ENCODE measurements at regions not wholly inside any gene's neighbourhood (a gene's known extent, or its start where the extent isn't known, plus 50 kb on each side); places are given as distances from the start of the nearest gene placed in this dataset.
A peak's percentile ranks its signal among the peaks of the same experiment; 100 is the strongest.

DNA sequence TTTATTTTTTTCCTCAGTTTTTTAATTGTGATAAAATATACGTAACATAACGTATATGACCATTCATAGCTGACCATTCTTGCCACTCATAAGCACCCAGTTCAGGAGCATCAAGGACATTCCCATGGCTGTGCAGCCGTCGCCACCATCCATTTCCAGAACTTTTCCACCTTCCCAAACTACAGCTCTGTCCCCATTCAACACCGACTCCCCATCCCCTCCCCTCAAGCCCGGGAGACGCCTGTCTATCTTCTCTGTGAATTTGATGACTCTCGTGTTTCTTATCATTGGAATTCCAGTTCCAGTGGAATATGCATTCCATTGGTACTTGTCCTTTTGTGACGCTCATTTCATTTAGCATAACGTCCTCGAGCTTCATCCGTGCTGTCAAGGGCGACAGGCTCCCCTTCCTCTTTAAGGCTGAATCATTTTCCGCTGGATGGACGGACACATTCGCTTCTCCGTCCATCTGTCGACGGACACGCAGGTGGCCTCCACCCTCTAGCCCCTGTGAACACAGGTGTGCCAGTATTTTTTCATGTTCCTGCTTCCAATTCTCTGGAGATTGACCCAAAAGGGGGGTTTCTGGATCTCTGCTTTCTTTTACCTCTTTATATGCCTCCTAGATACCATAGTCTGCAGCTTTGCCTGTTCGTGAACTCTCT, 88.1 kb downstream of the YTHDF1 start:
- peak; percentile 36 for DNase-seq

DNA sequence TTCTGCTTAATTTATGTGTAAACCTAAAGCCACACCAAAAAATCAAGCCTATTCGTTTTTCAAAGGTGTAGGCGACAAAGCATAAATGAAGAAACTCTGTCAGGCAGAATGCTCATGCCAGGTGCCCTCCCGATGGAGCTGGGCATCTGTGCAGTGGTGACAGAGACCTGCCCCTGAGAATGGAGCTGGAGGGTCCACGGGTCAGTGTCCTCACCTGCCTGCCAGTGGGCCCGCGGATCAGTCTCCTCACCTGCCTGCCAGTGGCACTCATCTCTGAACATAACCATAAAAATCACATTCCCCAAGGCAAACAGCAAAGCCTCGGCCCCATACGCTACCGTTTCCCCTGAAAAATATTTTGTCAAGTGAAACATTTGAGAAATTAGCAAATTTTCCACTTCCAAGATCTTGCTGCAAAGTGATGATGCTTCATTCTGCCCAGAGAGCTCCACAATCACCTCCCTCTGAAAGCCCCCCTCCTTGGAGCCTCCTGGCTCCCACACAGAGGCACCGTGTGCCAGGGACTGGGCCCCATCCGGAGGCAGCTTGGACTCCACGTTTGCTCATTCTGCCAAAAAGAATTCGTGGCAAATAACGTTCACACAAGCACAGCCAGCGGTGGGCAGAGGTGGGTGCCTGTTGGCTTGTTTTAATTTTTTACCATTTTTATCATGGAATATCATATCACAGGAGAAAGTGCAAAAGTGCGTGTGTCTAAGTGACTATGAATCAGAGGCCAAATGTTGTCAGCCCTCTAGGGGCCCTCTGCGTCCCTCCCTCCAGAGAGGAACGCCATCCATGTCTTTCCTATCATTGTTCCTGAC, 88.8 kb downstream of the YTHDF1 start:
- peak; percentile 21 for DNase-seq

GRCh38 chr20:63125838-63126601, 89.9 kb downstream of the YTHDF1 start:
- peak; percentile 31 for DNase-seq

DNA sequence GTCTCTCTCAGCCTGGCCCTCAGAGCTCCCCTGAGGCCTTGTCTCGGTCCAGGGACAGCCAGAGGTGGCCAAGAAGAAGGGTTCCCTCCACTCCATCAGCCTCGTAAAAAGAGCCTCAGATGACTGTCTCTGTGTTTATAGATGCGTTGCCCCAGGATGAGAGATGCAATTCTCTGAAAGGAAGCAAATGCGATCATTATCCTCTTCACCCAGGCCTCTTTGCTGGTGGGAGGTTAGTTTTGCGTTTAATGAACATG, 90.4 kb downstream of the YTHDF1 start:
- no peak for DNase-seq

GRCh38 chr20:63124782-63125580, 91.0 kb downstream of the YTHDF1 start:
- peak; percentile 41 for DNase-seq

DNA sequence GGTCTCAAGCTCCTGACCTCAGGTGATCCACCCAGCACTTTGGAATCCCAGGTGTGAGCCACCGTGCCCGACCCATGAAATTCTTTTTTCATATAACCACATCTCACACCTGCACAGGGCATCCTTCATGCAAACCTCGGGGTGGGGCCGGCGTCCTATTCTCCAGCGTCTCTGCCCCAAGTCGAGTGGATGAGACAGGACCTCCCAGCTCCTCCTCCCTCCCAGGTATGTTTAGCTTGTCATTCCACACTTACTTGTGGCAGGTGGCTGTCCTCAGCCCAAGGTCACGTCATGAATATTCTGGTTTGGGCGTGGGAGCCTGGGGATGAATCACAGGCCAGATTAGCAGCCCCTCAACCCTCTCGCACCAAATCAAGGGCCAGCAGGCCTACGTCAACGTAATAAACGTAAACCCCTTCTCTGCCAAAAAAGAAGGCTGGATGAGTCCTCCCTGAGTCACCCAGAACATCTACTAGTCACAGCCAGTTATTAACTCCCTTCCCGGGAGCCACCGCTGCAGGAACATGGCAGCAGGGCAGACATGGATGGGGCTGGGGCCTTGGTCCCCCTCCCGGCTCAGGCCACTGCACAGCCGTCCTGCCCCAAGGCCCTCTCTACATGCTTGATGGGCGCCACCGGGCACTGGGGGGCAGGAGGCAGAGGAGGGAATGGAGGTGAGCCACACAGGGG, 91.7 kb downstream of the YTHDF1 start:
- peak; percentile 41 for DNase-seq

GRCh38 chr20:63123331-63123741, 92.6 kb downstream of the YTHDF1 start:
- peak; percentile 31 for DNase-seq

DNA sequence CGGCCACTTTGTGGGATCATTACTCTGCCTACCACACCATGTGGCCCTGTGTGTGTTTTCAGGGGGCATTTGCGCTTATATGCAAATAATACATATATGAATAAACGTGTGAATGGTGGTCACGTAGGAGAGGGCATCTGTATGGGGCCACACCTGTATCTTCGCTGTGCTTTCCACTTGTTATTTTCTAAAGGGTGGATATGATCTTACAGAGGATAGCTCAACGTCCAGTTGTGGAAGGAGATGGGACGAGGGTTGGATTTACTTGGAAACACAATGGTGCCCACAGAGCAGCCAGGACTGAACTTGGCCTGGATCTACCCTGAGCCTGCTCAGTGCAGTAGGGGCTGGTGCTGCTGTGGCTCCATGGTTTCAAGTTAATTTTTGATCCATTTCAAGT, 93.3 kb downstream of the YTHDF1 start:
- no peak for DNase-seq

DNA sequence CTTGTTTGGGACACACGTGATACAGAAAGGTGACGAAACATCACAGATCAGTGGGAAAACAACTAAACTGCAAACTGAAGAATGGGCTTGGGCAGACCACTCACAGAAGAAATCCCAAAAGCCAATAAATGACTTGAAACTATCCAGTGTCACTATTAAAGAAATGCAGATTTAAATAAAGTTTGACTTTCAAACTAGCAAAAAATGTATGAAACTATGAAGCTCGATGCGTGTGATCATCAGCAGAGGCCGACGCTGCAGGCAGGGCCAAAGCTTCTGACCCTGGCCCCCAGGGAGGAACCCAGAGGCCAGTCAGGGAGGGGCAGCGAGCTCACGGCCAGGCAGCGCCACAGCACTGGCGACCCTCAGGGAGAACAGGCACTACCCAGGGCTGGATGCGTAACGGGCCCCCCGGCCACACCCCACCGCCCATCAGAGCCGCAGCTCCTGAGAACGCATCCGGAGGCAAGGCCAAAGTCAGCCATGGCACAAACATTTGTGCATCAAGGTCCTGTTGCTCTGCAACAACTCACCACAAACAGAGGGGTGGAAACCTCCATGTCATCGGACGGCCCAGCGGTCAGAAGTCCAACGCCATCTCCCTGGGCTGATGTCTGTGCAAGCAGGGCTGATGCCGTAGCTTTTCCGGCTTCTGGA, 94.1 kb downstream of the YTHDF1 start:
- DNase-seq = peak; percentile 34

DNA sequence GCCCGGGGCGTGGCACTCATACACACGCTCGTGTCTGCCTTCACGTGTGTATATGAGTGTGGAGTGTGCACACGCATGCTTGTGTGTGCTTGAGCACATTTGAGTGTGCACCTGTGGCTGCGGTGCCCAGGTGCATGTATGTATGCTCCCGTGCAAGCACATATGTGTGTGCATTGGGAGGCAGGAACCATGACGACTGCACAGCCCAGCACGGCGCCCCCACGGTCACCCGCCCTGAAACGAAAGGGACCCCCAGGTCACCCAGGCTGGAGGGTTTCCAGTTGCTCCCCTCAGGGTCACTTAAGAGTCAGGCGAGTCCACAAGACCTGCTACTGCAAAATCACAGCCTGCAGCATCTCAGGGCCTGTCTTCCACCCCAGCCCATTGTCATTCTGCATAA, 94.7 kb downstream of the YTHDF1 start:
- DNase-seq = peak; percentile 45

GRCh38 chr20:63120808-63121090, 95.2 kb downstream of the YTHDF1 start:
- peak; percentile 39 for DNase-seq

DNA sequence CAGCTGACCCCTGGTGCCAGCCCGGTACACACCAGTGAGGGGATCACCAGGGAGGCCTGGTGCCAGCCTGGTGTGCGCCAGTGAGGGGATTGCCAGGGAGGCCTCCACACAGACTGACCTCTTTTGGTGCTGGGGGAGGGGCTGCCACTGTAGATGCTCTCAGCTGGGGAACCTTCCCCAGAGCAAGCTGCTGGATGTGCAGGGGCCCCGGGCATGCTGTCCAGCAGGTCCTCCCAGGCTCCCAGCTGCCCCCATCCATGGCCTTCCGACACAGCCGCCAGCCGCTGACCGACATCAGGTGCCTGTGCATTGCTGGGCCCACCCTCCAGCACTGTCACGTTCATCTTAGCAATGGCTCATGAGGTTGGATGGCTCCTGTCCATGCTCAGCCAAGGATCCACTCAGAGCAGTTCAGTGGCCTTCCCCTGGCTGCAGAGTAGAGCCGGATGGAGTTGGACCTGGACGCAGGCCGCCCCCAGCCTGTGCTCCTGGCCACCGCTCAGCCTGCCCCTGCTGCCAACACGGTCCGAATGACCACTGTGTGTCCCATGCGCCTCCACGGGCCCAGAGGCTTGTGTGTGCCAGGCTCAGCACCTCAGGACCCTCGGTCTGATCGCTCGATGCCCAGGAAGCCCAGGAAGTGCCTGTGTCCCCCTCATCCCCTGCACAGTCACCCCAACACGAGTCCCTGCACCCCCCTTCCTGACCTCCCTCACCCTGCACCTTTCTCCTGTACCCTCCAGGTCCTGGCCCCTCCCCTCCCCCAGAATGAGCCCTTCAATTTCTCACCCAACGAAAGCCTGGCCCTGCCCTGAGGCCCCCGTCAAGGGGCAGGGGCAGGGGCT, 95.7 kb downstream of the YTHDF1 start:
- peak; percentile 52 for DNase-seq

DNA sequence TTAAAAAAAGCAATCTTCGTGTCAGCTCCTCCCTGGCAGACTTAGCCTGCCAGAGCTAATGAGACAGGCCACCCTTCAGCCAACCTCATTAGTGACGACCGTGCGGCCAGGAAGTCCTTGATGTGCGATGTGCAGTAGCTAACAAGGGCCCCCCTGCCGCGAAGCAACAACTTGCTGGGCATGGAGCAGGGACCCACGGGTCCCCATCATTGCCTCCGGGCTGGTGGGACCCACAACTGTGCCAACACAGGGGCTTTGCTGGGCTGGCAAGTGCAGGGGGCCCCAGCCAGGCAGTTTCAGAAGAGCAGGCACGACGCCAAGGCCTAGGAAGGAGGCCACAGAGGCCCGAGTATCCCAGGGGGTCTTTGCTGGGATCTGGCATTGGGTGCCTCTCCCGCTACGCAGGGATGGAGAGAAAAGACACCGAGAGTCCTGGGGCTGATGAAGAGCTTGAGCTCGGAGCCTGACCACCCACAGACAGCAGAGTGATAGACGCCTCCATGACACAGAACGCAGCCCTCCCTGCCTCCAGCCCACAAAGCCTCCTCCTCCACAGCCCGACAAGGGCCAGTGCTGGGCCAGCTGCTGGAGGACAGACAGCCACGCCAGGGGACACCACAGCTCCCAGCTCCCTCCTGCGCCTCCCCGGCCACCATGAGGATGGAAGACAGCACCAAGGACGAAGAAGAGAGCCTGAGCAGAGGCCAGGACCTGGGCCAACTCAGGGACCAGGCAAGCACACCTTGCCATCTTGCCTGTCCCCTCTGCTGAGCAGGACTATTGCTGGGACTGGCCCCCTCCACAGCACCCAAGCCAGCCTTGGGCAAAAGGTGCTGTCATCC, 96.6 kb downstream of the YTHDF1 start:
- no peak for DNase-seq

DNA sequence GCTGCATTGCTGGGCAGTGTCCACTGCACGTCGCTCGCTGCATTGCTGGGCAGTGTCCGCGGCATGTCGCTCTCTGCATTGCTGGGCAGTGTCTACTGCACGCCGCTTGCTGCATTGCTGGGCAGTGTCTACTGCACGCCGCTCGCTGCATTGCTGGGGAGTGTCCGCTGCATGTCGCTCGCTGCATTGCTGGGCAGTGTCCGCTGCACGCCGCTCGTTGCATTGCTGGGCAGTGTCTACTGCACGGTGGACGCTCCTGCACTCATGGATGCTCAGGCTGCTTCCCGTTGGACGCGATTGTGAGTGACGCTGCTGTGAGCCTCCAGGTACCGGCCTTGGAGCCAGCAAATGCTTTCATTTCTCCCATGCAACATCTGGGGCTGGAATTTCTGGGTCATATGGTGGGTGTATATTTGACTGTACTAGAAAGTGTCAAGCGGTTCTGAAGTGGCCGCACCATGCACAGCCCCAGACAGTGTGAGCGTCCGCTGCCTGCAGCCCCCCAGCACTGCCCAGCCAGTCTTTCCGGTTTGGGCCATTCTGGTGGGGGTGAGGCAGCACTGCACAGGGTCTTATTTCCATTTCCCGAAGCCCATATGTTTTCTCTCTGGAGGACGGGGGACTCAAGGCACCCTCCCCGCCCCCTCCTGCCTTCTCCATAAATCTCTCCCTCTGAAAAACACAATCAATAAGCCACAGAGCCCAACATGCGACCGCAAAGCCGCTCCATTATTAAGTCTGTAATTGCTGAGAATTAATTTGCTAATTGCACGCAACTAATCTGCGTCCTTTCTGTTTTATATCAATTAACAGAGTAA, 97.4 kb downstream of the YTHDF1 start:
- DNase-seq = peak; percentile 42

- DNase-seq = peak; percentile 45
Measured at GRCh38 chr20:63117661-63118302, 98.1 kb downstream of the YTHDF1 start.

GRCh38 chr20:63117151-63117550, 98.8 kb downstream of the YTHDF1 start:
- DNase-seq = peak; percentile 34

DNA sequence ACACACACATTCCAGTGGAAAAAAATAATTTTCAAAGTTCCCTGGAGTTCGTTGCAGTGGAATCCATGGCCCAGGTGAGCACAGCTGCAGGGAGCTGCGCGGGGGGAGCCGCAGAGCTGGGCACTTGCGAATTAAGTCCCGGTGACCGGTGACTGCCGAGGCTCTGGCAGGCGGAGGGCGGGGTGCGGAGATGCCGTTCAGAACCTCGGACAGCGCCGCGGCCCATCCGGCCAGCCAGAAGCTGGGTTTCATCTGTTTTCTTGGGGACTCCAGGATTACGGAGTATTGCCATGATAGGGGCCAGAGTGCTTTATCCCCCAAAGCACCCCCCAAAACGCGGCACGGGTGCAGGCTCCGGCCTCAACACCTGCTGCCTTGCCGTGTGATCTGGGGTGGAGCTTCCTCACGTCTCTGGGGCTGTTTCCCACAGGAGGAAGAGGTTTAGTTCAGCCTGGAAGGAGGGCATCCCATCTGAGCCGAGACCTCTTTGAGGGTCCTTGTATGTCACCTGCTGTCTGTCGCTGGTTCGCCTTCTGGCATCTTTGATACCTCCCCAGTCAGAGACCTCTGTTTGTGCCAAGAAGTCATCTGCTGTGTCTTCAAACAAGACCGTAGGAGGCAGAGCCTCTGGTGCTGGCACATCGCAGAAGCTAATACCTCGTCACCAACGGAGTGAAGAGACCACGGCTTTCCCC, 99.4 kb downstream of the YTHDF1 start:
- DNase-seq = peak; percentile 58

All from activated effector memory CD4-positive, alpha-beta T cell treated with anti-CD3 and anti-CD28 coated beads, Interleukin-2, amount 50 U/mL, for 16 hours (primary cell).